D341Med (cell line): ENCODE measurements at regions not wholly inside any gene's neighbourhood (a gene's known extent, or its start where the extent isn't known, plus 50 kb on each side); places are given as distances from the start of the nearest gene placed in this dataset.
"Not testable (repeated sequence)": the region's sequence is repeated elsewhere in the genome, so short reads cannot be mapped to it uniquely, and the experiment has no call there.

Experiments used
- DNase-seq: peaks from one replicate; pipeline ENCODE4 v3.0.0; 2012; ENCODE audit warnings: low spot score

DNA sequence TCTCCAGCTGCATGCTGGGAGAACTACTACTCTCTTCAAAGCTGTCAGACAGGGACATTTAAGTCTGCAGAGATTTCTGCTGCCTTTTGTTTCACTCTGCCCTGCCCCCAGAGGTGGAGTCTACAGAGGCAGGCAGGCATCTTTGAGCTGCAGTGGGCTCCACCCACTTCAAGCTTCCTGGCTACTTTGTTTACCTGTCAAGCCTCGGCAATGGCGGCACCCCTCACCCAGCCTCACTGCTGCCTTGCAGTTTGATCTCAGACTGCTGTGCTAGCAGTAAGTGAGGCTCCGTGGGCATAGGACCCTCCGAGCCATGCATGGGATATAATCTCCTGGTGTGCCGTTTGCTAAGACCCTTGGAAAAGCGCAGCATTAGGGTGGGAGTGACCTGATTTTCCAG lies 61.7 kb downstream of the DMRTA1 start:
- DNase-seq, result not testable (repeated sequence)

- DNase-seq, result no peak
Observed at GRCh38 chr9:22508790-22509189, 62.2 kb downstream of the DMRTA1 start.

- DNase-seq, result no peak
Observed at GRCh38 chr9:22512495-22512894, 65.9 kb downstream of the DMRTA1 start.

- DNase-seq, result no peak
Observed at GRCh38 chr9:22514871-22515270, 68.2 kb downstream of the DMRTA1 start.

DNA sequence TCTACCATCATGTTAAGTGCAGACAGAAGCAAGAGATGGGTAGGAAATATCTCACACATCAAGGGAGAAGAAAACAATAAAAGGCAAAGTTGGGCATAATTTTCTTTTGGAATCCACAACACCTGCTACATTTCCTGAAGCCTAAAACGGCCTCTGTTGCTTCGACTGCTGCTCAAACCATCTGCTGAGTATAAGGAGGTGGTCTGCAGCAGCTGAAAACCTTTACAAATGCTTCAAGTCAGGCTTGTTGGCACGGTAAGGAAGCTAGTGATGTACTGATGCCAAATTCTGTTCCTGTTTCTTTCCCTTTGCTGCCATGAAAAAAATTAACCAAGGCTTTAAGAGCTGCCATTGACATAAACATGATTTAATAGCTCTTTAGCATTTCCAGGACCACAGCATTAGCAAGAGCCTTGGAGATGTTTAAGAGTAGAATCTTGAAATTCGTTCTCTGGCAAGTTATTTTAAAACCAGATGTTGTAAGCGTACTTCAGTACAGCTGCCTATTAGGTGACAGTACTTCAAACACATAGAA lies 75.6 kb downstream of the DMRTA1 start:
- DNase-seq, result no peak

GRCh38 chr9:22528485-22528884 lies 81.9 kb downstream of the DMRTA1 start:
- no peak for DNase-seq

DNA sequence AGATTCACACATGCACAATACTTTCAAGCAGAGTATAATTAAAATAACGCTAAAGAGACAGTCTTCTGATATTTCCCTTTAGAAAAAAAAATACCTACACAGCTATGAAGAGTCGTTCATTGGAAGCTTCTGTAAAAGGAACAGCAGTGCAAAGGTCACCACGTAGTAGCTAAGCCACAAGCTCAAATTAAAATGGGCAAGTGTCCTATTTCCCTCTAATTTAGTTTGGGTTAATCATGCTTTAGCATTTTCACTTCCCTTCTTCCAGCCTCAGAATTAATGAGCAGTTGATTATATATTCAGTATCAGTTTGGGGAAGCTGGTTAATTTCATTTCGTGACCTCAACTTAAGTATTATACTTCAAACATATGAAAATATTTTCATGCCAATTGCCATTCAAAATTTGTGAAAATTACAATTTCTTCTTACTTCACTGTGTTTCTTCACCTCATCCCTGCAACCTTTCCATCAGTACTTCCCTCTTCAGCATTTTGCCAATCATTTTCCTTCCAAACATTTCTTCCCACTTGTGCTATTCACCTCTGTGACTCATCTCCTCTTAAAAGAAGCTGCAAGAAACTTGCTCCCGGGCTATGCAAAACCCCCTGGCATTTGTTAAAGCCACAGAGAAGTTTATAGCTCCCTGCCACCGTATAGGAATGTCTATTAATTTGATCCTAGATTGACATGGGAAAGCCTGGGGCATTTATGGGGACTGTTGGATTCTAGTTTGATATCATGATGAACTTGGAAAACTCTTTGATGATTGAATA lies 83.0 kb downstream of the DMRTA1 start:
- DNase-seq, result no peak

DNA sequence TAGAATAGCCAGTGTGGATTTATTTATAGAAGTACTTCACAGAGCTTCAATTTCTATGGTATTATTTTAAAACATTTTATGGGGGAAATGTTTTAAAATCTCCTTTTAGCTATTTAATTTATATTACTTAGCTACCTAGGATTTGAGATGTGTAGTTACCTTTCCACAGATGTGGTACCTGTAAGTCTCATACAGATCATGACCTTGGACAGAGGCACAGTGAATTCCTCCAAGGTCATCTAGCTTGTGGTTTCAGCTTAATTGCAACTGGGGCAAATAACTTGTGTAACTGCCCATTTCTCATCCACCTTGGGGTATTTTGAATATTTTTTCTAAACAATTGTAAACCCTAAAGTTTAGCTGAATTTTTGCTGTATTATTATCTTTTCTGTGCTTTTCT lies 89.2 kb downstream of the DMRTA1 start:
- no peak for DNase-seq

- DNase-seq, result no peak
Observed at GRCh38 chr9:22537721-22538120, 91.1 kb downstream of the DMRTA1 start.

DNA sequence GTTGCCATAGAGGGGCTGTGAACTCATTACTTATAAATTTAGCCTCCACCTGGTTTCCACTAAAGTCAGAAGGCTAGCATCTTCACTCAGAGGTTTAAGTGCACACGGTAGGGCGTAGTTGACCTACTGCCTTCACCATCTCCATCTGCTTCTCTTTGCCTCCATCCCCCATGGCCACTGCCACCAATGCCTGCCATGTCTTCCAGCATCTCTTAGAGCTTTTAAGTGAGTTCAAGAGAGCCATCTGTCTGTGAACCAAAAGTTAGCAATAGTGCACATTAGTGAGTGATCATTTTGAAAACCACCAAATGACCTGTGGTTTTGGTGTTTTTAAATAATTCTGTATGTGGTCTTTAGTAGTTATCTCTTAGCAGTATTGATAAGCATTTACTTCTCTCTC lies 102.0 kb downstream of the DMRTA1 start:
- DNase-seq, result no peak

GRCh38 chr9:22574740-22575139 lies 128.1 kb downstream of the DMRTA1 start:
- DNase-seq, result no peak

GRCh38 chr9:22580788-22581187 lies 134.2 kb downstream of the DMRTA1 start:
- DNase-seq, result no peak

DNA sequence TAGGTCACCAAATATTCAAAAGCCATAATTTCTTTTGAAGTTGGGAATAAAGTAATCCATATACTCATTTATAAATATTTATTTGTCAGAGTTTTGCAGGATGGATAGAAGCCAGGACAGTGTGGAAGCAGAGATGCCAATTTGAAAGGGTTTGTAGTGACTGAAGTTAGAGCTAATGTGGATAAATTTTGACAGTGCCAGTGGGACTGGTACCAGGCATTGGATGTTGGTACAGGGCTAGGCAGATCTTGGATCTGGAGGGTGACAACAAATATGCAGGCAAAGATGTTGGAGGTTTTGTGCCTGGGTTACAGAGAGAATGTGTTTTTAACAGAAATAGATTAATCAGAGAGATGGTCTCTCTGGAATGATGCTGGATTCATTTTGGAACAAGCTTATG lies 135.6 kb downstream of the DMRTA1 start:
- DNase-seq, result no peak

DNA sequence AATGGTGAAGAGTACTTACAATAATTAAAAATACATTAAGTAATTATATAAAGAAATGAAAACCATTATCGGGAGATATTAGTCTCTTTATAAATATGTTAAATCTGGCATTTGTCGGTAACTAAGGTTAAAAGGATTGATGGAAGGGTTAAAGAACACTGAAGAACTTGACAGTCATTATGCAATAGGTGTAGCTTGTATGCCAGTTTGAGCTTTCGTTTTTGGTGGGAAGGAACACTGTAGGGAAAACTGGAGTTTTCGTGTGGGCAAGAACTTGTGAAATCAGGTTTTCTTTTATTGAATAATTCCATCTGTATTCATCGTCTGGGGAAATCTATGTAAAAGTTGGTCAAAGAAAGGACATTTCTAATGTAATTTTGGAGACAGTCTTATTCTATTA lies 142.3 kb downstream of the DMRTA1 start:
- DNase-seq, result no peak

GRCh38 chr9:22590336-22591033 lies 143.9 kb downstream of the DMRTA1 start:
- DNase-seq, result no peak

- no peak for DNase-seq
Observed at GRCh38 chr9:22595805-22596204, 149.2 kb downstream of the DMRTA1 start.

GRCh38 chr9:22617156-22617555 lies 170.5 kb downstream of the DMRTA1 start:
- no peak for DNase-seq

DNA sequence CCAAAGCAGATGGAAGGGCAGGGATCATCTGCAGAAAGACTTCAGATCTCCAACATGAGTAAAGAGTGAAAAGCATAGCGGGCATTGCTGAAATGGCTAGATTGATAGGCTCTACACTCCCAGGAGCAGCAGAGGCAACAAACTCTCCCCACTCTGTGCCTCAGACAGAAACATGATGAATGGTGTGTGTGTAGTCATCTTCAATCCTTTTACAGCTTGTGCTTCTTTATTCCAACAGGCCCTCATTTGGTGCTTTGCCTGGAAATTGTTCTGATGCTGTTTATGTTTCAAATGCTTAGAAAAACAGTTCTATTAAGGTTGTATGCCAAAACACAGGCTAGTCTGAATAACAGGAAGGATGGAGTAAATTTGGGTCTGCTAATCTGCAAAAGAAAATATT lies 176.2 kb downstream of the DMRTA1 start:
- DNase-seq, result no peak

- no peak for DNase-seq
Observed at GRCh38 chr9:22623236-22623635, 176.6 kb downstream of the DMRTA1 start.

- DNase-seq, result no peak
Observed at GRCh38 chr9:22625540-22625939, 178.9 kb downstream of the DMRTA1 start.

DNA sequence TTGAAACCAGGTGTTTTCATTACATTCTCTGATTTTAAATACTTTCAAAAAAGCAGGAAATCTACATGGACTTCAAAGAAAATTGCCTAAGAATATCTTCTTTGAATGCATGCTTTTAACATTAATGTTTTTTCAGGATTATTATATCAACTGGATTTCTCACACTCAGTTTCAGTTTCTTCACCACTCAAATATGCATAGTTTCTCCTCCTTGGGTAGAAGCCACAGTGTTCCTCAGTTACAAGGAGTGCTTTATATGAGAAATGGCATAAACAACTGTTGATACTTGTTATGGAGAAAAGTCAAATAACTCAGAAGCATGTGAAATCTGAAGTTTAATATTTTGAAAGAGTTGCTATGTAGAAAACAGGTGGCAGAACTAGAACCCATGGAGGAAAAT lies 196.9 kb downstream of the DMRTA1 start:
- DNase-seq, result no peak

GRCh38 chr9:22645893-22646292 lies 199.3 kb downstream of the DMRTA1 start:
- no peak for DNase-seq

DNA sequence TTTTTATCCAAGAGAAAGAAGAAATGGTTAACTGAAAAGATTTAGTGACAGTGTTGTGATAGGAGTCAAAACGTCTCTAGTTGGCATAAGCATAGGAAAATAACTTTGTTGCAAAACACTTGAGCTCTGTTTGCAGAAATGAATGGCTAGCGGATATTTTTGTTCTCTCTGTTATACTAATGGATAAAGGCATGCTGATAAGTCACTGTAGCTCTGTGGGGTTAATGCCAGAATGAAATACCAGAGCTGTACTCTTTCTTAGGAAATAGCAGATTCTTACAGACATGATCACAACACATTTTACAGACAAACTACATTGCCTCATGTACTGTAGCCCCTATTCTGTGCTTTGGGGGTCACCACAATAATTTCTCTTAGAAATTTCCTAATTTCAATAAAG lies 202.8 kb downstream of the DMRTA1 start:
- DNase-seq, result no peak

DNA sequence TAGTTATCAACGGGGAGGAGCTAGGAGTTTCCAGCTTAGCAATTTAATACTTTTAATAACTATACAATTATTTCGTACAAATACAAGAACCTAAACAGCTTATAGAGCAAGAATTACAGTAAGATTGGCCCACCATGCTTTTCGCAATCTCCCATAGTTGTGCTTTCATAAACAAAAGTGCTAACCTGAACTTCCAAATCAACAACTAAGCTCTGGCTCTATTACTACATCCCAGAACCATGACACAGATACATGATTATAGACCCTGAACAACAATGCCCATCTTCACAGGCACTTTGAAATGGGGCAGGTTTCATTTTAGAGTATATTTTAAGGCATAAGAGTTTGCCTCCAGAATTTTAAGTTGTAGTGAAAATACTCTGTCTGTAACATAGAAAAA lies 203.5 kb downstream of the DMRTA1 start:
- no peak for DNase-seq
